ENCODE measurements at regions not wholly inside any gene's neighbourhood (a gene's known extent, or its start where the extent isn't known, plus 50 kb on each side); places are given as distances from the start of the nearest gene placed in this dataset.

- TF ChIP-seq POLR2A (IDR thresholded peaks at IDR 0.05), result no peak
- TF ChIP-seq, protein P1, sequence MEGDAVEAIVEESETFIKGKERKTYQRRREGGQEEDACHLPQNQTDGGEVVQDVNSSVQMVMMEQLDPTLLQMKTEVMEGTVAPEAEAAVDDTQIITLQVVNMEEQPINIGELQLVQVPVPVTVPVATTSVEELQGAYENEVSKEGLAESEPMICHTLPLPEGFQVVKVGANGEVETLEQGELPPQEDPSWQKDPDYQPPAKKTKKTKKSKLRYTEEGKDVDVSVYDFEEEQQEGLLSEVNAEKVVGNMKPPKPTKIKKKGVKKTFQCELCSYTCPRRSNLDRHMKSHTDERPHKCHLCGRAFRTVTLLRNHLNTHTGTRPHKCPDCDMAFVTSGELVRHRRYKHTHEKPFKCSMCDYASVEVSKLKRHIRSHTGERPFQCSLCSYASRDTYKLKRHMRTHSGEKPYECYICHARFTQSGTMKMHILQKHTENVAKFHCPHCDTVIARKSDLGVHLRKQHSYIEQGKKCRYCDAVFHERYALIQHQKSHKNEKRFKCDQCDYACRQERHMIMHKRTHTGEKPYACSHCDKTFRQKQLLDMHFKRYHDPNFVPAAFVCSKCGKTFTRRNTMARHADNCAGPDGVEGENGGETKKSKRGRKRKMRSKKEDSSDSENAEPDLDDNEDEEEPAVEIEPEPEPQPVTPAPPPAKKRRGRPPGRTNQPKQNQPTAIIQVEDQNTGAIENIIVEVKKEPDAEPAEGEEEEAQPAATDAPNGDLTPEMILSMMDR (IDR thresholded peaks at IDR 0.05), result no peak
These were observed 2249.5 kb downstream of the LRRC4C start for GRCh38 chr11:39209981-39210380.
